ENCODE measurements at regions not wholly inside any gene's neighbourhood (a gene's known extent, or its start where the extent isn't known, plus 50 kb on each side); places are given as distances from the start of the nearest gene placed in this dataset.

DNA sequence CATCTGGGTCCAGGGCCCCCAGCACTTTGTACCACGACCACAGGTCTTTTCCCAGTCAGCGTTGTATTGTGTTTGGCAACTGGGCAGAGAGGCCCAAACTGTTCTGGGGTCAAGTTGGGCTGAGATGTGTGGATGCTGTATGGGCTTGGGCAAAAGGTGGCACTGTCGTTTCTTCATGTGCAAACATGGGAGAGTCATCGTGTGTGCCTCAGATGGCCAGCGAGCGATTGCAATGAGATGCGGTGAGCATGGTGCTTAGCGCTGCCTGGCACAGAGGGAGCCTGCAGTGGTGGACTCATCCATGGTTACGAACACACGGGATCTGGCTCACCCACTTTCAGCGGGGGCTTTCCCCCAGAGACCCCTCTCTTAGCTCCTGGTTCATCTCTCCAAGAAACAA lies 120.4 kb upstream of the SORCS3 start:
- DNase-seq (ENCODE audit: low spot score): no peak
- no peaks in the 10 kb centered on the region for H3K9me3 ChIP-seq (ENCODE audit: control insufficient read depth in 4 of 4, low read length in 3 of 4)
- H3K4me3 ChIP-seq (ENCODE audit: low read depth in 1 of 3, low read length in 3 of 3): no peak overlapping the region
- H3K9ac ChIP-seq (ENCODE audit: low read depth in 1 of 2, low read length in 2 of 2): no peak overlapping the region
- TF ChIP-seq FOXA2 (IDR thresholded peaks at IDR 0.05) (no peak), JUND (IDR thresholded peaks at IDR 0.05) (no peak), HNF4G (IDR thresholded peaks at IDR 0.05) (no peak), TAF1 (conservative IDR thresholded peaks at IDR 0.05) (no peak), GABPA (IDR thresholded peaks at IDR 0.05 in 1 of 2, conservative IDR thresholded peaks at IDR 0.05 in 1 of 2) (no peak), NR2F2 (IDR thresholded peaks at IDR 0.05) (no peak), SP1 (IDR thresholded peaks at IDR 0.05) (no peak), FOXA1 (IDR thresholded peaks at IDR 0.05) (no peak), YY1 (IDR thresholded peaks at IDR 0.05) (no peak), HNF4A (conservative IDR thresholded peaks at IDR 0.05) (no peak), RXRA (IDR thresholded peaks at IDR 0.05) (no peak)
- TF ChIP-seq, protein P1, sequence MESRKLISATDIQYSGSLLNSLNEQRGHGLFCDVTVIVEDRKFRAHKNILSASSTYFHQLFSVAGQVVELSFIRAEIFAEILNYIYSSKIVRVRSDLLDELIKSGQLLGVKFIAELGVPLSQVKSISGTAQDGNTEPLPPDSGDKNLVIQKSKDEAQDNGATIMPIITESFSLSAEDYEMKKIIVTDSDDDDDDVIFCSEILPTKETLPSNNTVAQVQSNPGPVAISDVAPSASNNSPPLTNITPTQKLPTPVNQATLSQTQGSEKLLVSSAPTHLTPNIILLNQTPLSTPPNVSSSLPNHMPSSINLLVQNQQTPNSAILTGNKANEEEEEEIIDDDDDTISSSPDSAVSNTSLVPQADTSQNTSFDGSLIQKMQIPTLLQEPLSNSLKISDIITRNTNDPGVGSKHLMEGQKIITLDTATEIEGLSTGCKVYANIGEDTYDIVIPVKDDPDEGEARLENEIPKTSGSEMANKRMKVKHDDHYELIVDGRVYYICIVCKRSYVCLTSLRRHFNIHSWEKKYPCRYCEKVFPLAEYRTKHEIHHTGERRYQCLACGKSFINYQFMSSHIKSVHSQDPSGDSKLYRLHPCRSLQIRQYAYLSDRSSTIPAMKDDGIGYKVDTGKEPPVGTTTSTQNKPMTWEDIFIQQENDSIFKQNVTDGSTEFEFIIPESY (IDR thresholded peaks at IDR 0.05): no peak
- TF ChIP-seq, protein P2, sequence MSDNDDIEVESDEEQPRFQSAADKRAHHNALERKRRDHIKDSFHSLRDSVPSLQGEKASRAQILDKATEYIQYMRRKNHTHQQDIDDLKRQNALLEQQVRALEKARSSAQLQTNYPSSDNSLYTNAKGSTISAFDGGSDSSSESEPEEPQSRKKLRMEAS (IDR thresholded peaks at IDR 0.05): no peak
- TF ChIP-seq, protein P3, sequence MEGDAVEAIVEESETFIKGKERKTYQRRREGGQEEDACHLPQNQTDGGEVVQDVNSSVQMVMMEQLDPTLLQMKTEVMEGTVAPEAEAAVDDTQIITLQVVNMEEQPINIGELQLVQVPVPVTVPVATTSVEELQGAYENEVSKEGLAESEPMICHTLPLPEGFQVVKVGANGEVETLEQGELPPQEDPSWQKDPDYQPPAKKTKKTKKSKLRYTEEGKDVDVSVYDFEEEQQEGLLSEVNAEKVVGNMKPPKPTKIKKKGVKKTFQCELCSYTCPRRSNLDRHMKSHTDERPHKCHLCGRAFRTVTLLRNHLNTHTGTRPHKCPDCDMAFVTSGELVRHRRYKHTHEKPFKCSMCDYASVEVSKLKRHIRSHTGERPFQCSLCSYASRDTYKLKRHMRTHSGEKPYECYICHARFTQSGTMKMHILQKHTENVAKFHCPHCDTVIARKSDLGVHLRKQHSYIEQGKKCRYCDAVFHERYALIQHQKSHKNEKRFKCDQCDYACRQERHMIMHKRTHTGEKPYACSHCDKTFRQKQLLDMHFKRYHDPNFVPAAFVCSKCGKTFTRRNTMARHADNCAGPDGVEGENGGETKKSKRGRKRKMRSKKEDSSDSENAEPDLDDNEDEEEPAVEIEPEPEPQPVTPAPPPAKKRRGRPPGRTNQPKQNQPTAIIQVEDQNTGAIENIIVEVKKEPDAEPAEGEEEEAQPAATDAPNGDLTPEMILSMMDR (IDR thresholded peaks at IDR 0.05; ENCODE audit: low read depth, low read length, missing input control): no peak
- TF ChIP-seq, protein P4, sequence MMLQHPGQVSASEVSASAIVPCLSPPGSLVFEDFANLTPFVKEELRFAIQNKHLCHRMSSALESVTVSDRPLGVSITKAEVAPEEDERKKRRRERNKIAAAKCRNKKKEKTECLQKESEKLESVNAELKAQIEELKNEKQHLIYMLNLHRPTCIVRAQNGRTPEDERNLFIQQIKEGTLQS (IDR thresholded peaks at IDR 0.05): no peak
- H3K36me3 ChIP-seq (ENCODE audit: control insufficient read depth in 4 of 4, insufficient read depth in 3 of 4, low read depth in 1 of 4, low read length in 3 of 4): no peaks in the 10 kb centered on the region
- H3K4me1 ChIP-seq (ENCODE audit: control insufficient read depth in 4 of 4, insufficient read depth in 4 of 4, low read length in 3 of 4): no peaks in the 10 kb centered on the region
- H3K27ac ChIP-seq (ENCODE audit: low read depth in 1 of 2, low read length in 2 of 2): no peak overlapping the region
- WGBS: 80% methylated on average over 11 of the region's 11 CpGs
- H3K27me3 ChIP-seq (ENCODE audit: control insufficient read depth in 4 of 4, insufficient read depth in 4 of 4, low read length in 3 of 4): no peaks in the 10 kb centered on the region

DNA sequence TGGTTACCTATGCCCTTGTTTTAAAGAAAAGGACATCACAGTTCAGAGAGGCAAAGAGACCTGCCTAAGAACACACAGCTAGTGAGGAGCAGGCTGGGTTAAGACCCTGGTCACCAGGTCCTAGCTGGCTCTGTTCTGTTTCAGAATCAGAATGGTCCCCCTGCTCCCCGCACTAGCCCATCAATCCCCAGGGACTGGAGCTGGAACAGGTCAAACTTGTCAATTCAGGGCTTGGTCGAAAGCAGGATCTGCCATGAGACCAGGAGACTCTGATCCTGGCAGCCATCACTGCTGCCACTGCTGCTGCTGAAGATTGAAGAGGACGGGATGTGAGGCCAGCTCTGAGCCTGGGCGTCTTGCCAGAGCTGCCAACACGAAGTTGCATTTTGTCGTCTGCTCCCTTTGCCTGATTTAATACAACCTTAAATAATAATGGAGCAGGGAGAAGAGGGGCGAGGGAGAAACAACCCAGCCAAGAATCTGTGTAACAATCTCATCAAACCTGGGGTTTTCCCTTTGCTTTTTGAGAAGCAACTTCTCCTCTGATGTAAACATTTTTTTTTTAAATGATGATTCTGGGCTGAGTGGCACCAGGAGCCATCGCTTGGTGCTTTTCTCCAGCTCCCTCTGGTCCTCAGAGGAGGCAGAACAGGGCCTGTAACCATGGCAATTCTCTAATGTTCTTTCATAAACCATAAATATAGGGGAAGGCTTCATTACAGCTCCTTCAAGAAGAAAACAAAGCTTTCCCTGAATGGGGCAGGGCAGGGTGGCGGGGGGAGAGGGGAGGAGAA lies 119.0 kb upstream of the SORCS3 start:
- Histone ChIP-seq H3K36me3 (ENCODE audit: control insufficient read depth in 4 of 4, insufficient read depth in 3 of 4, low read depth in 1 of 4, low read length in 3 of 4) (no peaks in the 10 kb centered on the region), H3K9ac (ENCODE audit: low read depth in 1 of 2, low read length in 2 of 2) (no peak overlapping the region), H3K9me3 (ENCODE audit: control insufficient read depth in 4 of 4, low read length in 3 of 4) (no peaks in the 10 kb centered on the region), H3K27ac (ENCODE audit: low read depth in 1 of 2, low read length in 2 of 2) (no peak overlapping the region), H3K4me1 (ENCODE audit: control insufficient read depth in 4 of 4, insufficient read depth in 4 of 4, low read length in 3 of 4) (no peaks in the 10 kb centered on the region), H3K27me3 (ENCODE audit: control insufficient read depth in 4 of 4, insufficient read depth in 4 of 4, low read length in 3 of 4) (no peaks in the 10 kb centered on the region), H3K4me3 (ENCODE audit: low read depth in 1 of 3, low read length in 3 of 3) (no peak overlapping the region)
- WGBS: 48% methylated on average over 9 of the region's 9 CpGs
- no peak for DNase-seq (ENCODE audit: low spot score)
- no peak for TF ChIP-seq FOXA2 (IDR thresholded peaks at IDR 0.05)
- no peak for TF ChIP-seq NR2F2 (IDR thresholded peaks at IDR 0.05)
- TF ChIP-seq JUND (IDR thresholded peaks at IDR 0.05): no peak
- TF ChIP-seq, protein P5, sequence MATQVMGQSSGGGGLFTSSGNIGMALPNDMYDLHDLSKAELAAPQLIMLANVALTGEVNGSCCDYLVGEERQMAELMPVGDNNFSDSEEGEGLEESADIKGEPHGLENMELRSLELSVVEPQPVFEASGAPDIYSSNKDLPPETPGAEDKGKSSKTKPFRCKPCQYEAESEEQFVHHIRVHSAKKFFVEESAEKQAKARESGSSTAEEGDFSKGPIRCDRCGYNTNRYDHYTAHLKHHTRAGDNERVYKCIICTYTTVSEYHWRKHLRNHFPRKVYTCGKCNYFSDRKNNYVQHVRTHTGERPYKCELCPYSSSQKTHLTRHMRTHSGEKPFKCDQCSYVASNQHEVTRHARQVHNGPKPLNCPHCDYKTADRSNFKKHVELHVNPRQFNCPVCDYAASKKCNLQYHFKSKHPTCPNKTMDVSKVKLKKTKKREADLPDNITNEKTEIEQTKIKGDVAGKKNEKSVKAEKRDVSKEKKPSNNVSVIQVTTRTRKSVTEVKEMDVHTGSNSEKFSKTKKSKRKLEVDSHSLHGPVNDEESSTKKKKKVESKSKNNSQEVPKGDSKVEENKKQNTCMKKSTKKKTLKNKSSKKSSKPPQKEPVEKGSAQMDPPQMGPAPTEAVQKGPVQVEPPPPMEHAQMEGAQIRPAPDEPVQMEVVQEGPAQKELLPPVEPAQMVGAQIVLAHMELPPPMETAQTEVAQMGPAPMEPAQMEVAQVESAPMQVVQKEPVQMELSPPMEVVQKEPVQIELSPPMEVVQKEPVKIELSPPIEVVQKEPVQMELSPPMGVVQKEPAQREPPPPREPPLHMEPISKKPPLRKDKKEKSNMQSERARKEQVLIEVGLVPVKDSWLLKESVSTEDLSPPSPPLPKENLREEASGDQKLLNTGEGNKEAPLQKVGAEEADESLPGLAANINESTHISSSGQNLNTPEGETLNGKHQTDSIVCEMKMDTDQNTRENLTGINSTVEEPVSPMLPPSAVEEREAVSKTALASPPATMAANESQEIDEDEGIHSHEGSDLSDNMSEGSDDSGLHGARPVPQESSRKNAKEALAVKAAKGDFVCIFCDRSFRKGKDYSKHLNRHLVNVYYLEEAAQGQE (IDR thresholded peaks at IDR 0.05): no peak
- TF ChIP-seq HNF4A (conservative IDR thresholded peaks at IDR 0.05): no peak
- TF ChIP-seq EGR1 (IDR thresholded peaks at IDR 0.05; ENCODE audit: low read depth in 2 of 2): no peak
- TF ChIP-seq, protein P4 (IDR thresholded peaks at IDR 0.05): no peak
- TF ChIP-seq, protein P1 (IDR thresholded peaks at IDR 0.05): no peak
- TF ChIP-seq TAF1 (conservative IDR thresholded peaks at IDR 0.05): no peak
- TF ChIP-seq FOXA1 (IDR thresholded peaks at IDR 0.05): no peak
- TF ChIP-seq, protein P2 (IDR thresholded peaks at IDR 0.05): no peak

Data from liver (tissue), 8 donors.